HG03196 (cell line): ENCODE measurements at regions not wholly inside any gene's neighbourhood (a gene's known extent, or its start where the extent isn't known, plus 50 kb on each side); places are given as distances from the start of the nearest gene placed in this dataset.

Source experiments
- ATAC-seq: cut with Tn5 transposase; IDR thresholded peaks from one replicate; pipeline ENCODE4 v1.9.1; 2021; ENCODE audit not compliant: unreplicated experiment

GRCh38 chr11:91686700-91687099, 537.9 kb upstream of the FAT3 start:
- no peak for ATAC-seq

- no peak for ATAC-seq
Observed at GRCh38 chr11:91686281-91686680, 538.3 kb upstream of the FAT3 start.

GRCh38 chr11:91673705-91674104, 550.9 kb upstream of the FAT3 start:
- no peak for ATAC-seq

GRCh38 chr11:91664521-91664920, 560.1 kb upstream of the FAT3 start:
- no peak for ATAC-seq

- no peak for ATAC-seq
Observed at GRCh38 chr11:91660036-91660435, 564.6 kb upstream of the FAT3 start.

GRCh38 chr11:91654686-91655085, 569.9 kb upstream of the FAT3 start:
- no peak for ATAC-seq

GRCh38 chr11:91653079-91653754, 571.4 kb upstream of the FAT3 start:
- ATAC-seq = no peak

GRCh38 chr11:91650802-91651201, 573.8 kb upstream of the FAT3 start:
- no peak for ATAC-seq

GRCh38 chr11:91641153-91641552, 583.5 kb upstream of the FAT3 start:
- no peak for ATAC-seq

GRCh38 chr11:91639359-91639758, 585.3 kb upstream of the FAT3 start:
- no peak for ATAC-seq

- ATAC-seq = no peak
Observed at GRCh38 chr11:91630916-91631673, 593.5 kb upstream of the FAT3 start.

- no peak for ATAC-seq
Observed at GRCh38 chr11:91625495-91625894, 599.1 kb upstream of the FAT3 start.

- ATAC-seq = no peak
Observed at GRCh38 chr11:91624021-91624420, 600.6 kb upstream of the FAT3 start.

GRCh38 chr11:91608677-91609076, 615.9 kb upstream of the FAT3 start:
- ATAC-seq = no peak

- ATAC-seq = no peak
Observed at GRCh38 chr11:91596111-91596510, 628.5 kb upstream of the FAT3 start.

- no peak for ATAC-seq
Observed at GRCh38 chr11:91591021-91591420, 633.6 kb upstream of the FAT3 start.

GRCh38 chr11:91587131-91587530, 637.5 kb upstream of the FAT3 start:
- ATAC-seq = no peak

- no peak for ATAC-seq
Observed at GRCh38 chr11:91585035-91585801, 639.4 kb upstream of the FAT3 start.

- no peak for ATAC-seq
Observed at GRCh38 chr11:91563176-91563575, 661.4 kb upstream of the FAT3 start.

GRCh38 chr11:91560434-91560833, 664.2 kb upstream of the FAT3 start:
- ATAC-seq = no peak

GRCh38 chr11:91538065-91538464, 686.6 kb upstream of the FAT3 start:
- ATAC-seq = no peak

- ATAC-seq = no peak
Observed at GRCh38 chr11:91536366-91536765, 688.3 kb upstream of the FAT3 start.
